ENCODE measurements at regions not wholly inside any gene's neighbourhood (a gene's known extent, or its start where the extent isn't known, plus 50 kb on each side); places are given as distances from the start of the nearest gene placed in this dataset.

GRCh38 chr9:75397836-75398235 is 309.5 kb downstream of the OSTF1 start (continued):
- TF ChIP-seq TOX (CRISPR knock-in tag; IDR thresholded peaks at IDR 0.05; ENCODE audit: borderline replicate concordance): no peak
- no peak for TF ChIP-seq ZC3H10 (CRISPR knock-in tag; IDR thresholded peaks at IDR 0.05)
- TF ChIP-seq ZNF565 (CRISPR knock-in tag; conservative IDR thresholded peaks at IDR 0.05; ENCODE audit: low read depth): no peak
- no peak for TF ChIP-seq SNAI2 (CRISPR knock-in tag; IDR thresholded peaks at IDR 0.05)
- TF ChIP-seq OSR1 (CRISPR knock-in tag; IDR thresholded peaks at IDR 0.05): no peak
- no peak for TF ChIP-seq CSRNP3 (CRISPR knock-in tag; IDR thresholded peaks at IDR 0.05)
- no peak for TF ChIP-seq RARB (CRISPR knock-in tag; IDR thresholded peaks at IDR 0.05)
- TF ChIP-seq ESRRG (CRISPR knock-in tag; IDR thresholded peaks at IDR 0.05): no peak

- TF ChIP-seq OSR1 (CRISPR knock-in tag; IDR thresholded peaks at IDR 0.05): no peak
- no peak for TF ChIP-seq BACH2 (CRISPR knock-in tag; IDR thresholded peaks at IDR 0.05; ENCODE audit: borderline replicate concordance)
- no peak for TF ChIP-seq SNAI2 (CRISPR knock-in tag; IDR thresholded peaks at IDR 0.05)
- no peak for TF ChIP-seq ARNTL (CRISPR knock-in tag; IDR thresholded peaks at IDR 0.05; ENCODE audit: borderline replicate concordance, low read depth)
- no peak for TF ChIP-seq ZNF565 (CRISPR knock-in tag; conservative IDR thresholded peaks at IDR 0.05; ENCODE audit: low read depth)
- TF ChIP-seq ZFP3 (CRISPR knock-in tag; IDR thresholded peaks at IDR 0.05): no peak
- ATAC-seq: no peak
Observed at GRCh38 chr9:75408391-75408790, 320.1 kb downstream of the OSTF1 start.

GRCh38 chr9:75410405-75410804 is 322.1 kb downstream of the OSTF1 start:
- no peak for ATAC-seq

GRCh38 chr9:75414371-75415160 is 326.3 kb downstream of the OSTF1 start:
- TF ChIP-seq ESRRG (CRISPR knock-in tag; IDR thresholded peaks at IDR 0.05): no peak
- TF ChIP-seq RARB (CRISPR knock-in tag; IDR thresholded peaks at IDR 0.05): no peak
- TF ChIP-seq CSDC2 (CRISPR knock-in tag; IDR thresholded peaks at IDR 0.05): no peak
- TF ChIP-seq ZNF70 (CRISPR knock-in tag; IDR thresholded peaks at IDR 0.05): no peak
- TF ChIP-seq GLIS3 (CRISPR knock-in tag; IDR thresholded peaks at IDR 0.05): no peak
- no peak for TF ChIP-seq ZC3H10 (CRISPR knock-in tag; IDR thresholded peaks at IDR 0.05)
- TF ChIP-seq CSRNP3 (CRISPR knock-in tag; IDR thresholded peaks at IDR 0.05): no peak
- no peak for TF ChIP-seq BACH2 (CRISPR knock-in tag; IDR thresholded peaks at IDR 0.05; ENCODE audit: borderline replicate concordance)
- TF ChIP-seq ARNTL (CRISPR knock-in tag; IDR thresholded peaks at IDR 0.05; ENCODE audit: borderline replicate concordance, low read depth): no peak
- TF ChIP-seq TOX (CRISPR knock-in tag; IDR thresholded peaks at IDR 0.05; ENCODE audit: borderline replicate concordance): no peak
- no peak for TF ChIP-seq PPARA (CRISPR knock-in tag; IDR thresholded peaks at IDR 0.05; ENCODE audit: borderline replicate concordance)
- TF ChIP-seq ZNF565 (CRISPR knock-in tag; conservative IDR thresholded peaks at IDR 0.05; ENCODE audit: low read depth): no peak
- no peak for TF ChIP-seq OSR1 (CRISPR knock-in tag; IDR thresholded peaks at IDR 0.05)
- no peak for TF ChIP-seq PATZ1 (CRISPR knock-in tag; IDR thresholded peaks at IDR 0.05; ENCODE audit: borderline replicate concordance)
- TF ChIP-seq TCF4 (CRISPR knock-in tag; IDR thresholded peaks at IDR 0.05; ENCODE audit: borderline replicate concordance): no peak
- ATAC-seq: no peak

More at GRCh38 chr9:75410405-75410804, 322.1 kb downstream of the OSTF1 start:
- TF ChIP-seq ARNTL (CRISPR knock-in tag; IDR thresholded peaks at IDR 0.05; ENCODE audit: borderline replicate concordance, low read depth) (no peak), ZNF8 (CRISPR knock-in tag; IDR thresholded peaks at IDR 0.05) (no peak), POU6F1 (CRISPR knock-in tag; IDR thresholded peaks at IDR 0.05; ENCODE audit: borderline replicate concordance, low read depth) (no peak), RARB (CRISPR knock-in tag; IDR thresholded peaks at IDR 0.05) (no peak), TCF4 (CRISPR knock-in tag; IDR thresholded peaks at IDR 0.05; ENCODE audit: borderline replicate concordance) (no peak), TOX (CRISPR knock-in tag; IDR thresholded peaks at IDR 0.05; ENCODE audit: borderline replicate concordance) (no peak), PATZ1 (CRISPR knock-in tag; IDR thresholded peaks at IDR 0.05; ENCODE audit: borderline replicate concordance) (no peak), ZFP30 (CRISPR knock-in tag; IDR thresholded peaks at IDR 0.05) (no peak), BACH2 (CRISPR knock-in tag; IDR thresholded peaks at IDR 0.05; ENCODE audit: borderline replicate concordance) (no peak), ZNF565 (CRISPR knock-in tag; conservative IDR thresholded peaks at IDR 0.05; ENCODE audit: low read depth) (no peak), ESRRG (CRISPR knock-in tag; IDR thresholded peaks at IDR 0.05) (no peak), OSR1 (CRISPR knock-in tag; IDR thresholded peaks at IDR 0.05) (no peak), SNAI2 (CRISPR knock-in tag; IDR thresholded peaks at IDR 0.05) (no peak), PPARA (CRISPR knock-in tag; IDR thresholded peaks at IDR 0.05; ENCODE audit: borderline replicate concordance) (no peak)

All from SK-N-SH treated with all-trans-retinoic acid at 6 μM for 48 hours (cell line).